Endothelial cell of umbilical vein (primary cell): ENCODE measurements at regions not wholly inside any gene's neighbourhood (a gene's known extent, or its start where the extent isn't known, plus 50 kb on each side); places are given as distances from the start of the nearest gene placed in this dataset.

Experiments used
- BruUV-seq: library from RNA; stranded (reverse); fragments of 400-500 nt; replicated peaks from 2 replicates; lab custom pipeline; 2021; lab: Mats Ljungman, UMichigan
- CTCF ChIA-PET: fragments of 300-600, 350-600 bp; sonication (Branson Sonifier 250); formaldehyde crosslinking; loops from one replicate; lab custom pipeline; 2021; ENCODE audit warnings: antibody characterized with exemption, inconsistent platforms; lab: Charles Lee
- POLR2A ChIA-PET: fragments of 300-600, 350-600 bp; sonication (Branson Sonifier 250); formaldehyde crosslinking; loops from one replicate; lab custom pipeline; 2021; ENCODE audit warnings: antibody characterized with exemption, inconsistent platforms; lab: Charles Lee
- DNase-seq: peaks from one replicate; pipeline ENCODE4 v3.0.0-alpha.2; 2011; ENCODE audit warnings: low read depth, low spot score
- FAIRE-seq: peaks from 2 replicates; lab custom pipeline; 2011; peaks lifted over from hg19 to GRCh38; lab: Jason Lieb, UNC
- H2AFZ ChIP-seq: 2 replicates; pipeline ENCODE4 v1.6.0; 2012; ENCODE audit warnings: low read depth, low read length, control low read depth, inconsistent platforms
- H3K27ac ChIP-seq: 2 replicates; pipeline ENCODE4 v1.5.1; 2011; ENCODE audit warnings: low read depth, mild to moderate bottlenecking, control low read depth, low read length, moderate library complexity; ENCODE audit not compliant: insufficient read depth
- H3K27me3 ChIP-seq, 2 experiments: 2 replicates each; pipeline versions ENCODE4 v1.6.0 to v1.6.1; 2011; ENCODE audit warnings: low read length in 2 of 2, mixed read lengths in 1 of 2; ENCODE audit not compliant: control insufficient read depth in 2 of 2, insufficient read depth in 2 of 2
- H3K36me3 ChIP-seq, 2 experiments: 2 replicates in 1 of 2; 3 replicates in 1 of 2; pipeline ENCODE4 v1.5.1; 2011; ENCODE audit warnings: low read length in 2 of 2, mild to moderate bottlenecking in 1 of 2, moderate library complexity in 1 of 2; ENCODE audit not compliant: control insufficient read depth in 2 of 2, insufficient read depth in 2 of 2; ENCODE audit errors: extremely low read depth in 1 of 2
- H3K4me1 ChIP-seq: 3 replicates; pipeline ENCODE4 v1.5.1; 2011; ENCODE audit warnings: mild to moderate bottlenecking, low read length; ENCODE audit not compliant: control insufficient read depth, insufficient read depth; ENCODE audit errors: extremely low read depth
- H3K4me2 ChIP-seq: 2 replicates; pipeline ENCODE4 v1.6.1; 2011; ENCODE audit warnings: low read length, control low read depth, mixed read lengths; ENCODE audit not compliant: insufficient read depth
- H3K4me3 ChIP-seq, 3 experiments: fragments of 200-600 bp in 1 of 3; sonication (generic), shearing (Covaris generic) in 1 of 3; replicated peaks in 1 of 3; 2 replicates each; pipeline ENCODE4 v1.5.1; 2011 to 2016; ENCODE audit warnings: control low read depth in 3 of 3, low read length in 3 of 3, mild to moderate bottlenecking in 2 of 3, inconsistent platforms in 1 of 3, low read depth in 1 of 3, moderate library complexity in 1 of 3; ENCODE audit not compliant: insufficient read depth in 1 of 3
- H3K79me2 ChIP-seq: 2 replicates; pipeline ENCODE4 v1.6.0; 2012; ENCODE audit warnings: low read length, inconsistent platforms; ENCODE audit not compliant: control insufficient read depth, insufficient read depth
- H3K9ac ChIP-seq: replicated peaks from 2 replicates; pipeline ENCODE3; 2011; ENCODE audit warnings: low read length, control low read depth; ENCODE audit not compliant: insufficient read depth; ENCODE audit errors: extremely low read depth
- H3K9me1 ChIP-seq: replicated peaks from 3 replicates; pipeline ENCODE4 v1.6.0; 2011; ENCODE audit warnings: mild to moderate bottlenecking, low read length; ENCODE audit not compliant: control insufficient read depth, insufficient read depth; ENCODE audit errors: extremely low read depth
- H3K9me3 ChIP-seq: replicated peaks from 2 replicates; pipeline ENCODE4 v1.5.1; 2012; ENCODE audit warnings: low read length, inconsistent platforms; ENCODE audit not compliant: control insufficient read depth, insufficient read depth
- H4K20me1 ChIP-seq: replicated peaks from 2 replicates; pipeline ENCODE3; 2011; ENCODE audit warnings: mild to moderate bottlenecking, low read length; ENCODE audit not compliant: control insufficient read depth, insufficient read depth; ENCODE audit errors: extremely low read depth
- EZH2 ChIP-seq: IDR thresholded peaks from 2 replicates; pipeline ENCODE4 v1.6.1; 2012; ENCODE audit warnings: borderline replicate concordance, low read depth, mild to moderate bottlenecking, moderate library complexity, low read length, inconsistent platforms; ENCODE audit not compliant: severe bottlenecking
- FOS ChIP-seq: IDR thresholded peaks from 2 replicates; pipeline ENCODE4 v1.6.1; 2011; ENCODE audit warnings: mild to moderate bottlenecking, low read length, moderate library complexity, borderline replicate concordance; ENCODE audit not compliant: insufficient read depth
- GATA2 ChIP-seq: IDR thresholded peaks from 2 replicates; pipeline ENCODE4 v1.7.0; 2011; ENCODE audit warnings: low read depth, mild to moderate bottlenecking, moderate library complexity, mixed read lengths, low read length; ENCODE audit not compliant: insufficient read length, insufficient read depth
- JUN ChIP-seq: IDR thresholded peaks from 2 replicates; pipeline ENCODE4 v1.6.1; 2011; ENCODE audit warnings: borderline replicate concordance, low read depth; ENCODE audit not compliant: insufficient read length, insufficient read depth
- MYC ChIP-seq: IDR thresholded peaks from one replicate; pipeline ENCODE4 v1.6.1; 2011; ENCODE audit warnings: mild to moderate bottlenecking, low read depth, low read length
- POLR2A ChIP-seq: IDR thresholded peaks from 2 replicates; pipeline ENCODE4 v1.6.1; 2012; ENCODE audit warnings: low read depth, mild to moderate bottlenecking, control low read depth, low read length
- POLR2AphosphoS5 ChIP-seq: IDR thresholded peaks from 2 replicates; pipeline ENCODE4 v1.6.1; 2012; ENCODE audit warnings: low read depth, mild to moderate bottlenecking, control low read depth, low read length, moderate library complexity; ENCODE audit not compliant: insufficient read depth
- dilution Hi-C: fragments of 300-500 bp; cut with MboI; formaldehyde crosslinking; loops from one replicate; pipeline ENCODE4 v1.15.0; 2019; ENCODE audit warnings: low sequenced_read_pairs; ENCODE audit not compliant: extremely low pct_ligation_motif_present
- intact Hi-C: fragments of 100-400 bp; cut with micrococcal nuclease; formaldehyde crosslinking; loops from one replicate; pipeline ENCODE4 v1.10.0; 2022
- TF ChIP-seq, protein P1 (sequence below): IDR thresholded peaks from 2 replicates; pipeline ENCODE4 v1.6.1; 2011; ENCODE audit not compliant: insufficient read depth, insufficient read length

DNA sequence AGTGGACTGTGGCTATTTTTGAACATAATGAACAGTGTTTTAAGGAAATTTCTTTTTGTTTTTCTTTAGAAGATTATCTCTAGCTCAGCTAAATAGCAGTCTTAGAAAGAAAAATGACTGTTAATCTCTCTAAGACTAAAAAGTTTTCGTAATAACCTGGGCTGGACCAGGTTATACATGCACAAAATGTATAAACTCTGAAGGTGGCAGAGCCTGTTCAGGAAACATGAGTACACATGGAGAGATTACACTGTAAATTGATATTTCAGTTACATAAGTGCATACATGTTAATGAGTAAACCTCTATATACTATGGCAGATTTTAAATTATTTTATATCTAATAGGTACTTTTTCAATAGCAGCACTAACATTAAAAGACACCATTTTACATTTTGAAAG lies 258.2 kb upstream of the CFAP20DC start:
- Histone ChIP-seq H3K4me1 (no peaks in the 10 kb centered on the region), H3K36me3 (no peaks in the 10 kb centered on the region), H3K9me3 (no peaks in the 10 kb centered on the region), H3K27me3 (no peaks in the 10 kb centered on the region), H3K9ac (no peak overlapping the region), H3K27ac (no peak overlapping the region), H3K9me1 (no peaks in the 10 kb centered on the region), H3K4me2 (no peak overlapping the region), H2AFZ (no peak overlapping the region), H3K4me3 (no peak overlapping the region), H3K79me2 (no peaks in the 10 kb centered on the region), H4K20me1 (no peaks in the 10 kb centered on the region)
- dilution Hi-C loops = no loop called here
- FAIRE-seq (no peak), DNase-seq (no peak)
- ChIA-PET CTCF (no interaction called here), POLR2A (no interaction called here)
- no TSS peak for BruUV-seq
- intact Hi-C loops = no loop called here
- TF ChIP-seq POLR2AphosphoS5 = no peak

DNA sequence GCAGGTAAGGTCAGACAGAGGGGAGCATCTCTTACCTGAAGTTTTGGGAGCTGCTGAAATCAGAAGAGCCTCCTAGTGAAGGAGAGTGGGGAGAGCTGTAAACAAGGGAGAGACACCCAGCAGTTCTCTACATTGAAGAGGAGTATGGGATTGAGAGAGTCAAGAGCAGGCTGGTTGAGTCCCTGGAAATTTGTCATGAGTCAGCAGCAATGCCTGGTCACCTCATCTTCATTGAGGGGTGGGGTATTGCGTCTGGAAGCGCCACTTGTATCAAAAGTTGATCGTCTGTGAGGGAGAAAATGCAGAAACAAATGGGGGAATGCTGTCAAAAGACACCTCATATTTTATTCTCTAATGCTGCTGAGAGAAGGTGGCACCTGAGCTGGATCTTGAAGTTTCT lies 256.6 kb upstream of the CFAP20DC start:
- H3K27me3 ChIP-seq = no peaks in the 10 kb centered on the region
- no peaks in the 10 kb centered on the region for H3K79me2 ChIP-seq
- no peak overlapping the region for H3K27ac ChIP-seq
- no peak overlapping the region for H3K4me2 ChIP-seq
- no TSS peak for BruUV-seq
- dilution Hi-C loops = no loop called here
- ChIA-PET CTCF (no interaction called here), POLR2A (no interaction called here)
- no peaks in the 10 kb centered on the region for H4K20me1 ChIP-seq
- H3K9me3 ChIP-seq = no peaks in the 10 kb centered on the region
- DNase-seq (no peak), FAIRE-seq (no peak)
- TF ChIP-seq EZH2 (no peak), POLR2A (no peak), JUN (no peak), GATA2 (no peak), POLR2AphosphoS5 (no peak), FOS (no peak), MYC (no peak)
- TF ChIP-seq, protein P1, sequence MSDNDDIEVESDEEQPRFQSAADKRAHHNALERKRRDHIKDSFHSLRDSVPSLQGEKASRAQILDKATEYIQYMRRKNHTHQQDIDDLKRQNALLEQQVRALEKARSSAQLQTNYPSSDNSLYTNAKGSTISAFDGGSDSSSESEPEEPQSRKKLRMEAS = no peak
- no peaks in the 10 kb centered on the region for H3K36me3 ChIP-seq
- no peaks in the 10 kb centered on the region for H3K9me1 ChIP-seq
- no peak overlapping the region for H3K4me3 ChIP-seq
- H3K9ac ChIP-seq = no peak overlapping the region
- intact Hi-C loops = no loop called here
- H3K4me1 ChIP-seq = no peaks in the 10 kb centered on the region
- H2AFZ ChIP-seq = no peak overlapping the region
